NCI-H2196 treated with DMSO at 0.1 percent for 48 hours (cell line): ENCODE measurements at regions not wholly inside any gene's neighbourhood (a gene's known extent, or its start where the extent isn't known, plus 50 kb on each side); places are given as distances from the start of the nearest gene placed in this dataset.
"Not testable (repeated sequence)": the region's sequence is repeated elsewhere in the genome, so short reads cannot be mapped to it uniquely, and the experiment has no call there.

Experiments used
- DNase-seq: peaks from one replicate; lab custom pipeline; 2025; ENCODE audit not compliant: unreplicated experiment; lab: John Stamatoyannopoulos, UW

DNA sequence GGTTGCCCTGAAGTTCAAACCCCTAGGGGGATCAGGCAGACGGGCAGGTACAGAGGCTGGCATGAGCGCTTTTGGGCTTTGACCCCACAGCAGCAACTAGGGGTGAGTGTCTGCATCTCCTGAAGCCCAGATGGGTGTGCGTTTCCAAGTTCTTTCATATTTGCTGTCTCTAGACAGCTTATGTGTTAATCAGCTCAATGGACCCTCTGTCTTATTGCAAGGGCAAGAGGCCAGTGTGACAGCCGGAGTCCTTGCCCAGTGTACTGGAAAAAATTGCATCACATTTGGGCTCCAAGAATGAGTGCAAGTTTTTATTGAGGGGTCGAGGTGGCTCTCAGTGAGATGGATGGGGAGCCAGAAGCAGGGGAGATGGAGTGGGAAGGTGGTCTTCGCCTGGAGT, 1863.7 kb upstream of the RAG2 start:
- no peak for DNase-seq

DNA sequence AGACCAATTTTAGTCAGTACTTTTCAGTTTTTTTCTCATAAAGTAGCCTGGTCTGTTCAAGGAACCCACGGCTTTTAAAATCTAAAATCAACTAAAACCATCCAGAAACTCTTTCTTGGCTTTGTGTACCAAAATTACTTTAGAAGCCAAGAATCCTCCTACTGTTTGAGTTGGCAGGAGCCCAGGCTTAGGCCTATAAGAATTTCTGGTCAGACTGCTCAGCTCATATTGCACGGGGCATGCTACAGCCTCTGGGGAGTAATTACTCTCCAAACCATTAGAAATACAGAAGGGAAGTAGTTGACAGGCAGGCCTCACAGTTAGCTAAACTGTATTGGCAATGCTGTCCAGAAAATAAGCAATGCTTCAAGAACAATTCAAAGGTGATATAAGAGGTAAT, 1862.9 kb upstream of the RAG2 start:
- DNase-seq = no peak

DNA sequence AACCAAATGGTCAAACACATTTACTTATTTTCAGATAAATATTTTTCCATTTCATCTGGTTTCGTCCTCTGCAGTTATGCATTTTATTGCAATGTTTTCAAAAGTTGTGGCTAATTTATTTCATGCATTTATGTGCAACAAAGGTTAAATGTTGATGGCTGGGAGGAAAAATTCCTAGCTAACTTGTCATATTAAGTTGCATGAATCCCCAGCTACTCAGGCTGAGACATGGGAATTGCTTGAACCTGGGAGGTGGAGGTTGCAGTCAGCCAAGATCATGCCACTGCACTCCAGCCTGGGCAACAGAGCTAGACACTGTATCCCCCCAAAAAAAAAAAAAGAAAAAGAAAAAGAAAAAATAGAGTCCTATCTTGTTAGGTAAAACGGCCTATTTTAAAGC, 1862.4 kb upstream of the RAG2 start:
- no peak for DNase-seq

DNA sequence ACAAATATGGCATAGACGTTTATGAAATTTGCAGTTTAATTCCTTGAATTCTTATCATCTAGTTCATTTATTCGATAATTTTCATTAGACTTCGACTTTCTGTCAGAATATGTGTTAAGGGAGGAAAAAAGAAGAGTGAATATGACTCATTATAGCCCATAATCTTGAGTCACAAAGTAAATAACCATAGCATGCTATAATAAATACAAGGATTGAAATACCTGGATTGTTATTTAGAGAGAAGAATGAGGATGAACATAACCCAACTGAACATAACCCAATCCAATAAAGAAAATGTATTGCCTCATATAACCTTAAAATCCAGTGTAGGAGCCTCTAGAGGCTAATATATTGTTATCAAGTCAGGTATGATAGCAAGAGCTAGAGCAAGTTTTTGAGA, 1858.3 kb upstream of the RAG2 start:
- no peak for DNase-seq

DNA sequence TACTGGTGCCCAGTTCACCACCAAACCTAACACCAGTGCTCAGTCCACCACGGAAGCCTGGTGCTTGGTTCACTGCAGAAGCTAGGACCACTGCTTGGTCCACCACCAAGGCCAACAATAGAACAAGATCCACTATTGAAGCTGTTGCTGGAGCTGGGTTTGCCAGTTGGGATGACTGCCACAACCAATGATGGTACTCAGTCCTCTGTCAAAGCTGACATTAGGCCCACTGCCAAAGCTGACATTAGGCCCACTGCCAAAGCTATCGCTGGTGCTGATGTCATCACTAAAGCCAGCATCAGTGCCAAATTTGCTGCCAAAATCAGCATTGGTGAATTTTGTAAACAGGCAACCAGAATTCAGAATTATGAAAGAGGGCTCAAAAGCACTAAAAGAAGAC, 1850.2 kb upstream of the RAG2 start:
- no peak for DNase-seq

DNA sequence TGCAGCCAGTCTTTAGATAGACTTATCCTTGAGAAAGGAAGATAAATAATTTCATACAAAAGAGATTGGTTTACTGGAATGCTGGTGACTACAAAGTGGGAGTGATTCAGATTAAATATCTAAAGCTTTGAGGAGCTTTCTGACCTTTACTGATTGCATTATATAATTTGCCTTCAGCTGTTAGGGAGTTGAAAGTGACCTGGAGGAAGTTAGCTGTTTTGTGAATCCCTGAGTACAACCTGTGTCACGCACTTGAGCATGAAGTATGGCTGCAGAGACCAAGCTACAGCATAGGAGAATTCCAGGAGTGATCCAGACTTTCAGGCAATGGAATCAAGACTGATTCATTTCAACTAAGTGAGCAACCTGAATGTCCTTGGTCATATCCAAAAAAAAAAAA, 1848.3 kb upstream of the RAG2 start:
- no peak for DNase-seq

DNA sequence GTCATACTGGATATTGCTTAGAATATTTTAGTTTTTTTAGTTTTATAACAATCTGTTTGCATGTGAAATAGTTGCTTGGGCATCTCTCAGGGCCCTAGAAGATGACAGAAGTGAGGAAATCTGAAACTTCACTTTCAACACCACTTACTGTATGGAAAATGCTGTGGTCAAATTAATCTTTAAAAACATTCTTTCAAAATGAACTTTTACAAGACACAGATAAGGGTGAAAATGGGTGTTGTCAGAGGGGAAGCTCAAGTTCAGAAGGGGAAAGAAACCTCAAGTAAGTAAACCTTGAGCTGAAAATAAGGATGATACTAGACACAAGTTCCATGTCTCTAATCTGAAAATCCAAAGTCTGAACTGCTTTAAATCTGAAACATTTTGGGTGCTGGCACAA, 1840.1 kb upstream of the RAG2 start:
- DNase-seq = no peak

DNA sequence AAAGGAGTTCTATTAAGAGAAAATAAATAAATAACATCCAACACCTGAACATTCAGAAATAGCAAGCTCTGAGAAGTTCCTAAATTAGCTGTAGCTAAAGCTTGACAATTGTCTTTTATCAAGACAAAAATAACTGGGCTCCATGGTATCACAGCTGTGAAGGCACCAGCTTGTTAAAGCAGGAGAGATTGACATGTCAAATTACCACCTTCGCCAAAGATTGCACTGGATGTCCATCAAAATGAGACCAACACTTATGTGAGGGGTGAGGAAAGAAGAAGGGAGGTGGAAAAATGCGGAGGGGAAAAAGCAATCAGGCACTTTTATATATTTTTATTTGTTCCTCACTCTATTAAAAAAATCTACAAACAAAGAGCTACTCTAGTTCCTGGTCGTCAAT, 1827.5 kb upstream of the RAG2 start:
- no peak for DNase-seq

DNA sequence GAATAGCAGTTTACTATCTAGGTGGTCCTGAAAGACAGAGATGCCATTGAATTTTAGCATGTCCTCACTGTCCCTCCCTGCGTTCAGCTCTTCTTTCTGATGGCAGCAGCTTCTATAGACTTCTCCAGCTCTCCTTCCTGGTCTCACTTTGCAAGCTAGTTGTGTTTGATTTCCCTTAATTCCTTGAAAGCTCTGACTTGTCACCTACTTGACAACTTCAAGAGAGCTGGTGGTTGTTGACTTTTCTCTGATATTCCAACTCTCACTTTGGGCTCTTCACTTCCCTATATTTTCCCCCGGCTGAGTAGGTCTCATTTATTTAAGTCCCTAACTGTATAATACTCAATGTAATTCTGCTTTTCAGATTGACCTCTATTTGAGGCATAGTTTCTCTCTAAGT, 1825.0 kb upstream of the RAG2 start:
- DNase-seq = no peak

DNA sequence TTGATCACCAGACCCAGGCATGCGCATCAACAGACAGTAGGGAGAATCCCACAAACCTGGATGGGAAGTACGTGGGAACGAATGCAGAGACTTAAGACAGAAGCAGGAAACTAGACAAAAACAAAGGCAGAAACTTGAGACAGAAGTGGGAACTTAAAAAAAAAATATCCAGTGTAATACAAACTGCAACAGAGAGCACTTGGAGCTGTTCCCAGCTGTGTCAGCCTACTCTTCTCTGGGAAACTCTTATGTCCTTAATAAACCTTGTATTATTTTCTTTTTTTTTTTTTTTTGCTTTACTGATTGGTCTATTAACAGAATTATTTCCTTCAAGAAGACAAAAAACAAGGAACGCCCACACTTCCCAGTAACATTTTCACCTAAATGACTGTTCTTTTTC, 1818.1 kb upstream of the RAG2 start:
- DNase-seq = no peak

DNA sequence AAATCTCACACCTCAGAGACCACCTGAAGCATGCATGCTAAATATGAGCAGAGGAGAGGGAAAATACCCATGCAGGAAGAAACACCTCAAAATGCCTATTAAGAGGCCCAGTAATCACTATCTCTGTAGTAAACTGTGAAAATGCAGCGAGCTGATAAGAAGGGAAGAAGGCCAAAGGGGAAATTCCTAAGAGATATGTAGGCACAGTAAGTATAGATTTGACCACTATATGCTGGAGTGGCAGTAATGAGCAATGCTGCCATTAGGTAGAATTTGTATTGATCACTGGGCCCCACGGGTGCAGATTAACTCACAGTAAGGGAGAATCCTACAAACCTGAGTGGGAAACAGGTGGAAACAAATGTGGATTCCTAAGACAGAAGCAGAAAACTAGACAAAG, 1813.1 kb upstream of the RAG2 start:
- DNase-seq = no peak

DNA sequence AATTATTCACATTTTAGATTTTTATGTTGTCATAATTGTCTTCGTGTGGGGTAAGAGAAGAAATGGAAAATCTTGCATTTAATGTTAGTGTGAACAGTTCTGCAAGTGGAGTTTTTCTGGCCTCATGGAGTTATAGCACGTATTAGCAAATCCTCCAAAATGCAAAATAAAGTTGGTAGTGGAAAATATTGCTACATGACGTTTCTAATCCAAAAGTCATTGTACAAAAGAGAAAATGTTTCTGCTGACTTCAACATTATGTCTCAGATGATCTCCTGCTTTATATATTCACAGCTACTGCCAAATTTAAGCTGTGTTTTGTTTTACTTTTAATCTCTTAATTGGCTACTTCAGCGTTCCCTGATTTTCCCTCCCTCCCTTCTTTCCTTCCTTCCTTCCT, 1804.0 kb upstream of the RAG2 start:
- no peak for DNase-seq

DNA sequence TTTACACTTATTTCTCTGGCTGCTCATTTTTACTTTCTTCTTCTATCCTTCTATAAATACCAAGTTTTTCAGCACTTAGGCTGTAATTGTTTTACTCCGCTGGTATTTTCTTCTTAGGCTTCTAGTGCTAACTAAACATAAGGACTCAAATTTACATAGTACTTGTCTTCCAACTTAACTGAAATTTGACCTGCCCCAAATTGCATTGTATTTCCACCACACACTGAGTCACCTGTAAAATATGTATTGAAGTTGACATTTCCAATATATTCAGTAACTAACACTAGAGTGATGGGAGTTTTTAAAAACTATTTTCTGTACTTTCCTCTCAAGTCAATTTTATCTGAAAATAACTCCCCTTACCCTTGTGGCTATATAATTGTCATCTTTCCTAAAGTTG, 1794.1 kb upstream of the RAG2 start:
- DNase-seq = no peak

DNA sequence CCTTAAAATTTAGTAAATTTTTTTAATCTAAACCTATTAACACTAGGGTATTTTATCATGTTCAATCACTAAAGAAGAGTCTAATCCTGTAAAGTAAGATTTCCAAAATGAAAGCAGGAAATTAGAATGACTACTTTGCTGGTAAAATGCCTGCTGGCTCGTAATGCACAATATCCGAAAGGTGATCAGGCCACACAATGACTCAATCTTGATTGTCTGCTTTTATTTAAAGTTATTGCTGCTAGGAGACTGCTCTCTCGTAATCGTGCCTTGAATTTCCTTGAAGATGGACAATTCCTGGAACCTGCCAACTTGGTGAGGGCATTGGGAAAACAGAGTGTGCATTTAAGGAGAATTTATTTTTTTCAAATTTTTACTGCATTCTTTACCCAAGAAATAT, 1786.5 kb upstream of the RAG2 start:
- DNase-seq = no peak

DNA sequence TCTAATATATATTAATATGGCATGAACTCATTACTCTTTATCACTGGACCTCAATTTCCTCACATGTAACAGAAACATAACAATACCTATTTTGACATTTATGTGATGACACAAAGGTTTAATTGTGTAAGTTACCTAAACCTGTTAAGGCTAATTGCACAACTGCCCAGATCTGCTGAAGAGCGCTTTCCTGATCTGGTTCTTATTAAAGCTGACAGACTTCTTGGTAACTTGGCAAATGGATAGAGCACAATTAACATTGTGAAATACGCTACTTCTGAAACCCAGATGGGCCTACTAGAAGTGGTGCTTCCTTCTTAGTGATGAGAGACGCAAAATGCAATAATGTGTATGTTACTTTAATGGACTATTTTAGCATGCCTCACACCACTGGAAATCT, 1767.2 kb upstream of the RAG2 start:
- DNase-seq = no peak

DNA sequence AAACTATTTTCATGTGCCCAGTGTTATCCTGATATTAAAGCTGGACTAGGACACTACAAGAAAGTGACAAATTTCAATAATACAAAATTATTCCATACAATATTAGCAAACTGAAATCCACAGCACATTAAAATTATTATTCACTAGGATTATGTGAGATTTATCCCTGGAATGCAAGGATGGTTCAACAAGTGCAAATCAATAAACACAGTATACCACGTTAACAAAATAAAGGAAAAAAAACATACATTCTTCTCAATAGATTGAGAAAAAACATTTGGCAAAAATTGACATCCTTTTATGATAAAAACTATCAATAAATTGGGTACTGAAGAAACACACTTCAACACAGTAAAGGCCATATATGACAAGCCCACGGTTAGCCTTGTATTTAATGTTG, 1758.2 kb upstream of the RAG2 start:
- no peak for DNase-seq

DNA sequence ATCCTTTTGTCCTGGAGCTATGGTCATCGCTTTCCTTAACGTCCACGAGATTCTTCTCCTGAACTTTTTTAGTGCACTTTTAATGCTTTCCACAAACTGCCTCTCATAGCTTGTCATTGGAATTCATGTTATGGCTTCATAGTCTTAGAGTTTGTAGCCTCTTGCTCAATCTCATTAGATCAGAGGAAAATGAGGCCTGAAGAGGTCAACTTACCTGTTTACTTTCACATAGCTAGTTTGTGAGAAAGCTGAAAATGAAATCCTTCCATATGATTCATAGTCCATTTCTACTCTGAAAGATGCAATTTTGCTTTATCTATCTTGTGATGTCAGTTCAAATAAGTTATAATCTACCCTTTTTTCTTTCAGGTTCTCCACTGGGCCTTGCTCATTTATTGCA, 1747.2 kb upstream of the RAG2 start:
- DNase-seq = no peak

DNA sequence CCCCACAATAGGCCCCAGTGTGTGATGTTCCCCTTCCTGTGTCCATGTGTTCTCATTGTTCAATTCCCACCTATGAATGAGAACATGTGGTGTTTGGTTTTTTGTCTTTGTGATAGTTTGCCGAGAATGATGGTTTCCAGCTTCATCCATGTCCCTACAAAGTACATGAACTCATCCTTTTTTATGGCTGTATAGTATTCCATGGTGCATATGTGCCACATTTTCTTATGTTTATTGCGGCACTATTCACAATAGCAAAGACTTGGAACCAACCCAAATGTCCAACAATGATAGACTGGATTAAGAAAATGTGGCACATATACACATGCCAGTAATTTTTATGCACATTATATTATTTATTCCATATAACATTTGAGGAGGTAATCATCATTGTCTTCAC, 1743.6 kb upstream of the RAG2 start:
- not testable (repeated sequence) for DNase-seq

DNA sequence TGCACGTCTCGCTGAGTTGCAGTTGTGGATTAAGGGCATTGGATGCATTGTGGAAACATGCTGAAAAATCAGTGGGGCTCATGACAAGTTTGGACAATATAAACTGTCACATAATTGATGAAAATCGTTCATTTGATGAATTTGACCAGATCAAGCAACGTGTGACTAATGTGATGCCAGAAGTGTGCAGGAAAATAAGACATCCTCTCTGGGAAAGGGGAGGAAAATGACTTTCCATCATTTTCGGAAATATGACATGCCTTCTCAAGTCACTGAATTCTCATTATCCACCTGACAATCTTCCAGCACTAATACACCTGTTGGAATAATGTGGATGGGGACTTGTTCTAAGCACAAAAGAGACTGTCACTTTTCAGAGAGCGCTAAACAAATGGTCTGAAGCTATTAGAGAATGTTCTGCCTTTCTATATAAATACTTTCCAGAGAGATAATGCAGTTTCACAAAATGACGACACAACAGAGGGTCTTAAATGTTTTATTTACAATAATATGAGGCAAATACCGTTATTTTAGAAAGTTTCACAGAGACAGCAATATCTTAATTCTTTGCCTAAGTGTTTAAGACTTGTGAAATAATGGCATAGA, 1741.9 kb upstream of the RAG2 start:
- DNase-seq = no peak

DNA sequence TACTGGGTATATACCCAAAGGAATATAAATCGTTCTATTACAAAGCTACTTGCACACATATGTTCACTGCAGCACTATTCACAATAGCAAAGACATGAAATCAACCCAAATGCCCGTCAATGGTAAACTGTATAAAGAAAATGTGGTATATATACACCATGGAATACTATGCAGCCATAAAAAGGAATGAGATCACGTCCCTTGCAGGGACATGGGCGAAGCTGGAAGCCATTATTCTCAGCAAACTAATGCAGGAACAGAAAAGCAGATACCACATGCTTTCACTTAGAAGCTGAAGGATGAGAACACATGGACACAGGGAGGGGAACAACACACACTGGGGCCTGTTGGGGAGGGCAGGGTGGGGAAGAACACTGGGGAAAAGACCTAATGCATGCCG, 1740.0 kb upstream of the RAG2 start:
- DNase-seq = not testable (repeated sequence)

DNA sequence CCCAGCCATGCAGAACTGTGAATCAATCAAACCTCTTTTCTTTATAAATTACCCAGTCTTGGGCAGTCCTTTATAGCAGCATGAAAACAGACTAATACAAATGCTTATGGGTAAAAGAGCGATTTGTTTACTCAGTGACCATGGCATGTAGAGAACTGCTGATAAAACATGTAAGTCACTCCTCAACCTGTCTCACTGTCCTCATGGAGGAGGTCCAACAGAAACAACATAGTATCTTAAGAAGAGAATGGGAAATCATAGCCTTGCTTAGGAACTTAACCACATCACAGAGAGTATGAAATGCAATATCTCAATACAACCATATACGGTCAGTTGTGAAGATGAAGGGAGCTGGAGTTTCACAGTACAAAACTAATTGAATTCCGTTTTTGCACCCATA, 1734.0 kb upstream of the RAG2 start:
- no peak for DNase-seq

DNA sequence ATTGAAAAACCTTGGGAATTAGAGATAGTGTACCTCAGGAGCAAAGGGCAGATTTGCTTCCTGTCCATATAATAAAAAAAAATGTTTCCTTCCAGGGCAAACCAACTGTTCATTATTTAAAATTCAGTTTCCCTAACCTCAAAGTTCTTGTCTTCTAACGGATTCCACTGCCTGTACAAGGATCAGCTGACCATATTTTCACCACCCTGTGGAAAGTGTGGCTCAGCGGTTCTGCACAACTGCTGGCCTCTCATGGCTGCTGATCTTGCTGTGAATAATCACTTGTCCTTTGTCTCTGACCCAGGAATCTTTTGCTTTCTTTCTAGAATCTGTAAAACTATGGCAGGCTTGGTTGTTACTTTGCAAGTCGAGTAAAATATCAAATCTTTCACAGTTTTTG, 1732.5 kb upstream of the RAG2 start:
- no peak for DNase-seq

DNA sequence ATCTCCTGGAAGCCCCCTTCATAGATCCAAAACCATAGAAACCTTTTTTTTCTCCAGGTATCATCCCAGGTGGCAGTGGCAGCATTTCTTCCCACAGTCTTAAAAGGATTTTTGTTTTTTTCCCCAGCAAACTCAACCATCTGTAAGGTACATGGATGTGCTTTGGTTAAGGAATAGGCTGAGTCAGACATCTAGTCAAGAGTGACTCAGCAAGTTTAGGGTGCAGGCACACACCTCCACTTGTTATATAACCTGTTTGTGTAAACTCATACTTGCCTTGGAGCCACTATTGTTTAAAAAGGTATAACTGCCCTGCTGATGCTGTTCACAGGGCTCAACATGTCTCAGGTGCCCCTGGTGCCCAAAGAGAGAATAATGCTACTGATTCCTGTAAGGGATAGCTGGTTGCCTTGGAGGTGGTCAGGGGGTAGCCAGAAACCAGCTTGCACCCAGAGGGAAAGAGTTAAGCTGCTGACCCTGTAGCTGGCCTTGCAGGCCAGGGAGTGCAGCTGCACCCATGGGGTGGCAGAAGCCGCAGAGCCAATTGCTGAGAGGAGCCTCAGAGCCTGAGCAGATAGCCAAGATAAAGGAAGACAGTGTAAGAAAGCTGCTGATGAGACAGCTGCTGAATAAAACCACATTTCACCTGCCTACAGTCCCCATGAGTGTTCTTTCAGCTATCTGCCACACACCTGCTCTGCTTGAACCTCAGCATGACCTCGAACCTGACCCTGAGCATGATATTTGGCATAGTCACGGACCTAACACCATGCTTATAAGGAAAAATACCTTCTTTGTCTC, 1726.1 kb upstream of the RAG2 start:
- no peak for DNase-seq
